Epithelial cell of esophagus (primary cell): ENCODE measurements at regions not wholly inside any gene's neighbourhood (a gene's known extent, or its start where the extent isn't known, plus 50 kb on each side); places are given as distances from the start of the nearest gene placed in this dataset.

Experiments
- DNase-seq: peaks from one replicate; pipeline ENCODE4 v3.0.0; 2010; ENCODE audit warnings: low read depth
- H3K4me3 ChIP-seq: 2 replicates; pipeline ENCODE4 v1.5.1; 2011; ENCODE audit warnings: mild to moderate bottlenecking, low read length, control low read depth
- TF ChIP-seq, protein P1 (sequence below): IDR thresholded peaks from 2 replicates; pipeline ENCODE4 v1.5.1; 2011; ENCODE audit warnings: low read depth, mild to moderate bottlenecking, low read length, control low read depth, inconsistent platforms; ENCODE audit not compliant: insufficient read depth; ENCODE audit errors: missing control alignments

- TF ChIP-seq, protein P1, sequence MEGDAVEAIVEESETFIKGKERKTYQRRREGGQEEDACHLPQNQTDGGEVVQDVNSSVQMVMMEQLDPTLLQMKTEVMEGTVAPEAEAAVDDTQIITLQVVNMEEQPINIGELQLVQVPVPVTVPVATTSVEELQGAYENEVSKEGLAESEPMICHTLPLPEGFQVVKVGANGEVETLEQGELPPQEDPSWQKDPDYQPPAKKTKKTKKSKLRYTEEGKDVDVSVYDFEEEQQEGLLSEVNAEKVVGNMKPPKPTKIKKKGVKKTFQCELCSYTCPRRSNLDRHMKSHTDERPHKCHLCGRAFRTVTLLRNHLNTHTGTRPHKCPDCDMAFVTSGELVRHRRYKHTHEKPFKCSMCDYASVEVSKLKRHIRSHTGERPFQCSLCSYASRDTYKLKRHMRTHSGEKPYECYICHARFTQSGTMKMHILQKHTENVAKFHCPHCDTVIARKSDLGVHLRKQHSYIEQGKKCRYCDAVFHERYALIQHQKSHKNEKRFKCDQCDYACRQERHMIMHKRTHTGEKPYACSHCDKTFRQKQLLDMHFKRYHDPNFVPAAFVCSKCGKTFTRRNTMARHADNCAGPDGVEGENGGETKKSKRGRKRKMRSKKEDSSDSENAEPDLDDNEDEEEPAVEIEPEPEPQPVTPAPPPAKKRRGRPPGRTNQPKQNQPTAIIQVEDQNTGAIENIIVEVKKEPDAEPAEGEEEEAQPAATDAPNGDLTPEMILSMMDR, result no peak
Observed at GRCh38 chr2:31469648-31470047, 55.1 kb upstream of the XDH start.

DNA sequence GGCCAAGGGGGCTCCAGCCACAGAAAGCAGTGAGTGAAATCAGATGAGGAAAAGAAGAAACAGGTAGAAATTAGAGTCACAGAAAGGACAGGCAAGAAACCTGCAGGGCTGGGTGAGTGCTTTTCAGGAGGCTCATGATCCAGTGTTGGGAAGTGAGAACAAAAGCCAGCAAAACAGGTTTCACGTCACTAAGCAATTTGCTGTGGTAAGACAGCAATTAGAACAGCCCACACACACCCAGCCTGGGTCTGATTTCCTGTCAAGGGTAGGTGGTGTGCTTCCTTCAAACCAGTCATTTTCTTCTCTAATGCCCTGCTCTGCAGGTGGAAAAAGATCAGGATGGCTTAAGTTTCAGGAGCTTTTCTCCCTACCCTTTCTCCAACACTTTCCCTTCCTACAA lies 52.9 kb upstream of the XDH start:
- peak; percentile 85 for DNase-seq
- TF ChIP-seq, protein P1, result no peak
- no peak overlapping the region for H3K4me3 ChIP-seq

More at GRCh38 chr2:31469648-31470047, 55.1 kb upstream of the XDH start:
- no peak for DNase-seq
- no peak overlapping the region for H3K4me3 ChIP-seq
